NCI-H226 (cell line): ENCODE measurements at regions not wholly inside any gene's neighbourhood (a gene's known extent, or its start where the extent isn't known, plus 50 kb on each side); places are given as distances from the start of the nearest gene placed in this dataset.
"Not testable (repeated sequence)": the region's sequence is repeated elsewhere in the genome, so short reads cannot be mapped to it uniquely, and the experiment has no call there.

Experiments used
- DNase-seq: peaks from one replicate; pipeline ENCODE4 v3.0.0-alpha.2; 2015

- peak; percentile 49 for DNase-seq
Observed at GRCh38 chr2:18976168-18976961, 382.1 kb downstream of the OSR1 start.

- DNase-seq, result no peak
Observed at GRCh38 chr2:18975506-18976167, 382.8 kb downstream of the OSR1 start.

GRCh38 chr2:18971628-18972027 is 382.3 kb upstream of the NT5C1B start:
- no peak for DNase-seq

- DNase-seq, result no peak
Observed at GRCh38 chr2:18971069-18971378, 381.7 kb upstream of the NT5C1B start.

- DNase-seq, result no peak
Observed at GRCh38 chr2:18966131-18966530, 376.8 kb upstream of the NT5C1B start.

- not testable (repeated sequence) for DNase-seq
Observed at GRCh38 chr2:18963739-18964256, 374.4 kb upstream of the NT5C1B start.

- no peak for DNase-seq
Observed at GRCh38 chr2:18961991-18962421, 372.6 kb upstream of the NT5C1B start.

GRCh38 chr2:18959952-18960717 is 370.8 kb upstream of the NT5C1B start:
- peak; percentile 55 for DNase-seq

GRCh38 chr2:18959200-18959599 is 369.8 kb upstream of the NT5C1B start:
- no peak for DNase-seq

GRCh38 chr2:18957909-18958308 is 368.5 kb upstream of the NT5C1B start:
- no peak for DNase-seq

GRCh38 chr2:18950361-18950851 is 361.0 kb upstream of the NT5C1B start:
- DNase-seq, result peak; percentile 92

- no peak for DNase-seq
Observed at GRCh38 chr2:18949871-18950270, 360.5 kb upstream of the NT5C1B start.

- DNase-seq, result no peak
Observed at GRCh38 chr2:18940184-18940583, 350.8 kb upstream of the NT5C1B start.

GRCh38 chr2:18939740-18940139 is 350.4 kb upstream of the NT5C1B start:
- DNase-seq, result not testable (repeated sequence)

GRCh38 chr2:18934886-18935285 is 345.5 kb upstream of the NT5C1B start:
- DNase-seq, result no peak

GRCh38 chr2:18932853-18933252 is 343.5 kb upstream of the NT5C1B start:
- no peak for DNase-seq

GRCh38 chr2:18930971-18931370 is 341.6 kb upstream of the NT5C1B start:
- DNase-seq, result no peak

GRCh38 chr2:18927525-18928232 is 338.3 kb upstream of the NT5C1B start:
- no peak for DNase-seq

GRCh38 chr2:18926631-18927524 is 337.5 kb upstream of the NT5C1B start:
- no peak for DNase-seq

- peak; percentile 47 for DNase-seq
Observed at GRCh38 chr2:18925296-18925695, 335.9 kb upstream of the NT5C1B start.

GRCh38 chr2:18924886-18925285 is 335.5 kb upstream of the NT5C1B start:
- no peak for DNase-seq

- DNase-seq, result no peak
Observed at GRCh38 chr2:18924386-18924785, 335.0 kb upstream of the NT5C1B start.
